Amniotic stem cell (primary cell): ENCODE measurements at regions not wholly inside any gene's neighbourhood (a gene's known extent, or its start where the extent isn't known, plus 50 kb on each side); places are given as distances from the start of the nearest gene placed in this dataset.

Experiments
- DNase-seq: peaks from one replicate; lab custom pipeline; 2025; lab: John Stamatoyannopoulos, UW

DNA sequence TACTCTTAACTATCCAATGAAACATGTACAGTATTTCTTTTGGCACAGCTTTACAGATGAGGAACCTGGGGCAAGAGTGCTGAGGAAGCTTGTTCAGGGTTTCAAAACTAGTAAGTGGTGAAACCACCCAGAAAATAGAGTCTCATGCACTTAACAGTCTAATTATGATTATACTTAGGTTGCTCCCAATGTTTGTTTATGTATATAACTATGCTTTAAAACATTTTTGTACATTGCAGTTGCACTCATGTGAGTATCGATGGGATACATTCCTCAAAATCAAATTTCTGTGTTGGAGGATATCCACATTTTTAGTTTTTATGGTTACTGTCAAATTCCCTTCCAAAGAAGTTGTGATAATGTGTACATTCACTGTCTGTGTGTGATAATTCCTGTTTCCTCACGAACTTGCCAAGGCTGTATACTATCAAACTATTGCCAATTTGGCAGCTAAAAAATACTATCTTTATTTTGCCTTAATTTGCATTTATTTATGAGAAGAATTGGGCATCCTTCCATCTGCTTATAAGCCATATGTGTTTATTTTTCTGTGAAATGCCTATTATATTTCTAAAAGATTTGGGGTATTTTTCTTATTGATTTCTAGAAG, 143.9 kb upstream of the SSTR1 start:
- no peak for DNase-seq

DNA sequence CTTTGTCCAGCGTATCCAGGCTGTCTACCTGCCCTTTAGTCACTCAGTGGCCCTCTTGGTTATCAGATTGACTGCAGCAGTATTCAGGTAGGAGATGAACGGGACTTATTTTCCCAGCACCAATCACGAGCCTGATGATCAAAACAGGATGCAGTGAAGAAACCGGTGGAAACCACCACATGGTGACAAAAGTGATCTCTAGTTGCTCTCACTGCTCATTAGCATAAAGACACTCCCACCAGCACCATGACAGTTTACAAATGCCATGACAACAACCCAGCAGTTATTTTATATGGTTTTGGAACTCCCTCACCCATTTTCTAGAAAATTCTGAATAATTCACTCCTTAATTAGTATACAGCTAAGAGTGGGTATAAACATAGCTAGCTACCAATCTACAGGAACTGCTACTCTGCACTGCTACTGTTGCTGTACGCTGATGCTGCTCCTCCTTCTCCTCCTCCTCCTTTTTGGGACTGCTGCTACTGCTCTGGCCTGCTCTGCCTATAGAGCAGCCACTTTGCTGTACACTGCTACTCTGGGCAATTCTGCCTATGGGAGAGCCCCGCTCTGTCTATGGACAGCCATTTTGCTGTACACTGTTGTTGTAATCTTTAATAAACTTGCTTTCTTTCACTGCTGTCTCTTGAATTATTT, 142.5 kb upstream of the SSTR1 start:
- DNase-seq, result no peak

DNA sequence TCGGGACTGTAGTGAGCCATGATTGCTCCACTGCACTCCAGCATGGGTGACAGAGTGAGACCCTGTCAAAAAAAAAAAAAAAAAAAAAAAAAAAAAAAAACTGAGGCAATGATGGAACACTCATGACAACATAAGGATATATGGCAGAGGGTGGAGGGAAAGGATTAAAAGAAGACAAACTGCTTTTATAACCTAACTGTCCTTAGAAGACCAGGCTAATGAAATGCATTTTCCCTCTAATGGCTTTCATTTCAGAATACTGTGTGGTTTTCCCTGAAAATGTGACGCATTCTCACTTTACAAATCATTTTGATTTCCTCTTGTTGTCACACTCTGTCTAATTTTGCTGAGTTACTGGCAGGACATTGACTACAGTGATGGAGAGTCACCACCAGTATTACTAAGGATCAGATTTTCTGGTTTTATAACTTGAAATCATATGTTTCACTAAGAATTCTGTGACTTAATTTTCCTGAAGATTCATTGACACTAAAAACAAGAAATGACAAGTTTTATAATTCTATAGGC, 137.6 kb upstream of the SSTR1 start:
- DNase-seq, result no peak

DNA sequence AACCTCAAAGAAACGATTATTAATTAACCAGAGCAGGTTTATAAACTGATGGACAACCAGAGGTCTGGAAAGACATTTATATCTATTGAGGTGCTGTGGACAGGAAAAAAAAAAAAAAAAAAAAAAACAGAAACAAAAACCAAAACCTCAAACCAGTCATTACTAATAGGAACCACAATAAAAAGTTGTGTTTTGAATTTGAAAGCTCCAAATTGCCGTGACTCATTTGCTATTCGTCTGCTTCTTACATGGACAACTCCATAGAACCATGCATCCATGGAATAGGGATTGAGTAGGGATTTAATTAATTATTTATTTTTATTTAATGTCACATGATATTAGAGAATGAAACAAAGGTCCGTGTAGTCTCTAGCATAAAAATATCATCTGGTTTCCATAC, 134.1 kb upstream of the SSTR1 start:
- no peak for DNase-seq

DNA sequence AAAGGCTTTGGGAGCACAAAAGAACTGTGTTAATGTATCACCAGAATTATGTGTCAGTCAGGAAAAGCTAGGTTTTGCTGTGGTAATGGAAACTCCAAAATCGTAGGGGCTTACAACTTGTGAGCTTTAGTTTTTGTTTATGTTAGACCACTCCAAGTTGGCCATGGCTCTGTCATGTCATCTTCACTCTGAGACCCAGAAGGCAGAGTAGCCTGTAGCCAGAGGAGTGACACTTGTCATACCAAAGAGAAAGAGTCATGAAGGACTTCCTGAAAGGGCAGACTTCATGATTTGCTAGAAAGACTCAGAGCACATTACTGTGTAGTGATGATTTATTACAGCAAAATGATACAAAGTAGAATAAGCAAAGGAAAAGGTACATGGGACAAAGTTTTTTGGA, 133.6 kb upstream of the SSTR1 start:
- no peak for DNase-seq

DNA sequence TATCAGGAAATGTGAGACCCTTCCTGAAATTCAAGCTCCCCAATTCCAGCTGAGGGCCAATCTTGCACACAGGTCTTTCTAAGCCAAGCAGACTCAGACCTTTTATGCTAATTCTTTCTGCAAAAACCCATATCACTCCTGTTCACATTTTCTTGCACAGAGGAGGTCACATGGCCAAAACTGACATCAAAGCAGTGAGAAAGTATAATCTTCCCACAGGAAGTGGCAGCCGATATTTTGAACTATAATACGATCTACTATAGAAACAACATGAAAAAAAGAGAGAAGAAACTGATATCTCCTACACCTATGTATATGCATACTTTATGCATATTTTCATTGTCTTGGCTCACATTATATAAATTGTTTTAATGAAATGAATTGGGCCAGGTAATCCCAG, 132.9 kb upstream of the SSTR1 start:
- DNase-seq, result no peak

DNA sequence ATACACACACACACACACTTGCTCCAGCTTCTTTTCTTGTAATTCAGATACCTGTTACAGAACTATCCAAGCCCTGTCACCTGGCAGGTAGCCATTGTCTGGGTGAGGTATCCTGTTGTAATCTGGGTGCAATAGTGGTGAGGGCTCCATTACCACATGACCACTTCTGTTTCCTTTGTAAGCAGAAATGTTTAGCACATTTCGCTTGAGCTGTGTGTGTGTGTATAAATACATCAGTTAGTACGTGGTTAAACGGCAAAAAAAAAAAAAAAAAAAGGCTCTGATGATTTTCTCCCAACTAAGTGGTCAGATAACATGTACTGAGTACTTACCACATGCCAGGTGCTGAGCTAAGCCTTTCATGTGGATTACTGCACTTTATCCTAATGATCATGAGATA, 129.3 kb upstream of the SSTR1 start:
- DNase-seq, result no peak

DNA sequence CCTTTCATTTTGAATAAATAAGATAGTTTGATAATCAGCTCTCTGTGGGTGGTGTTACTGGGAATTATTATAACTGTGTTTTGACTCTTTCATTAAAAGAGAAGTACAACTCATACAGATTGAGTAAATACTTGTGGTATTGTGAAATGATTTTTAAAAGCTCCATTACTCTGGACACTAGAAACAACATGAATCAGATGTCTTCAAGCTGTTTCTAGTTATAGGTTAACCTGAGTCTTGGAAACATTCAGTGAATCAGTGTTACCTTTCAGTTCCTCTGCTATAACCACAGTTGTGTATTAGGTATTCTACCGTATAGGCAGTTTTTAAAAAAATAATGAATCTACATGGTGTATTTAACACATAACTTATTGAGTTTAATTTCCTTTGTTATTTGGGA, 128.4 kb upstream of the SSTR1 start:
- DNase-seq, result no peak

DNA sequence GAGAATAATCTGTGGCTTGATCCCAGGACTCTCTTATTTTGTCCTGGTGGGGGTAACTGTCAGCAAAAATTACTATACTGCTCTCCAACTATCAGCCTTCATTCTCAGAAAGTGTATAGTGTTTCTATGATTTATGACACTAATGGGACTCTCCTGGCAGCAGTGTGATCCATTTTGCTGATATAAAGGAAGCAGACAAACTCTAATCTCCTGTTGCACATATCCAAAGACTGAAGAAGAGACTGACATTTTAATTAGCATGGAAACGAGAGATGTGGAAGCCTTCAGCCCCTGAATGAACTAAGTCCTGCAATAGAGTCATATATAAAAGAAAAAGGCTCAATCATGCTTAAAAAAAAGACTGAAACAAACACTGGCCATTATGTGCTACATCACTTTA, 127.8 kb upstream of the SSTR1 start:
- no peak for DNase-seq

DNA sequence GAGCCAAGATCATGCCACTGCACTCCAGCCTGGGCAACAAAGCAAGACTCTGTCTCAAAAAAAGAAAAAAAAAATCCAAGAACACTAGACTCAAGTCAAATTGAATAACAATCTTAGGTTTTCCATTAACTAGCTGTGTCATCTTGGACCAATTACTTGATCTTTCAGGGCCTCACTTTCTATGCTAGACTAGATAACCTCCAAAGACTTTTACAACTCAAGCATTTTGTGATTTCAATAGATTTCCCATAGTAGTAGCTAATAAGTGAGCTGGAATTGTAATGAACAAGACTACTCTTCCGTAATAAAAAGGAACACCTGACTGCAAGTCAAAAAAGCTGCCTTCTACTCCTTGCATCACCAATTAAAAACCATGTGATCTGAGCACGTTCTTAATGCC, 127.0 kb upstream of the SSTR1 start:
- no peak for DNase-seq

DNA sequence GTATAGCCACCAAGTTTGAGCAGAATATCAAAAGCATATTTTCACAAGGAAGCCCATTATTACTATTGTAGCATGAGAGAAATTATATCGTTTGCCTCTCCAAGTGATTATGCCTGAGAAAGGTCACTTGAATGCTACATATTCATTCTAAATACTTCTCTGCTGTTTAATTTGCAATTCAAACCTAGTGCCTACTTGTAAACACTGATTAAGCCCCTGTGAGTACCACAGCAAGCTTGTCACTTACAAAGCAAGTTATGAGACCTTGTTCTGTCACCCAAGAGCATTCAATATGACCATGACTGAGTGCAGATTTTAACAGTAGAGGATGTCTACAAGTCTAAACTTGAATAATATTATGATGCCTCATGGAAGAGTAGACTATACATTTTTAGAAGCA, 124.7 kb upstream of the SSTR1 start:
- DNase-seq, result no peak

DNA sequence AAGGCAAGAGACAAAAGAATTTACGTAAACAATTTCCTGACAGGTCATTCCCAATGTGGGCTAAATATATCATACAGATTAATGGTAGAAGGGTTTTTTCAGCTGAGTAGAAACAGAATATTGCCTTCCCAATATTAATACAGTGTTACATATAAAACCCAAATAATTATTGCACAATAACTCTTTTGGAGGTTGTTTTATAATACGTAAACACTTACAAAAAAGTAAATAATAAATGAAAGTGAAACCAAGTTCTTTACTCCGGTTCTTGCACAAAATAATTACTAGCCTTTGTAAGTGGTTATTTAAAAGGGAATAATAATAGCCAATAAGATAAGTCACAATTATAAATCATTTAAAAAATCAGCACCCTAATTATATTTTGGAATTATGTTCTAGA, 118.6 kb upstream of the SSTR1 start:
- DNase-seq, result no peak

DNA sequence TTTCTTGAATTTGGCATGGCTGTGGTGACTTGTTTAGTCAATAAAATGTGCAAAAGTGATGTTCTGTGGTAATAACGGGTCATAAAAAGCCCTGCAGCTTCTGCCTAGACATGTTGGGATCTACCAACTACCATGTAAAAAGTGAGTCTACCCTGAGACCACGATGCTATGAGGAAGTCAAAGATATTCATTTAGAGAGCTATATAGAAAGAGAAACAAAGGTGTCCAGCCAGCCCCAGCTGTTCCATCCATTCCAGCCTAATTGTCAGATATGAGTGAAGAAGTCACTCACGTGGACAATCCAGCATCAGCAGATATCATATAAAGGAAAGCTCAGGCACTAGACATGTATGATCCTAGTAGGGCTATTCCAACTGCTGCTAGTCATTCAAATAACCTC, 117.2 kb upstream of the SSTR1 start:
- DNase-seq, result no peak

DNA sequence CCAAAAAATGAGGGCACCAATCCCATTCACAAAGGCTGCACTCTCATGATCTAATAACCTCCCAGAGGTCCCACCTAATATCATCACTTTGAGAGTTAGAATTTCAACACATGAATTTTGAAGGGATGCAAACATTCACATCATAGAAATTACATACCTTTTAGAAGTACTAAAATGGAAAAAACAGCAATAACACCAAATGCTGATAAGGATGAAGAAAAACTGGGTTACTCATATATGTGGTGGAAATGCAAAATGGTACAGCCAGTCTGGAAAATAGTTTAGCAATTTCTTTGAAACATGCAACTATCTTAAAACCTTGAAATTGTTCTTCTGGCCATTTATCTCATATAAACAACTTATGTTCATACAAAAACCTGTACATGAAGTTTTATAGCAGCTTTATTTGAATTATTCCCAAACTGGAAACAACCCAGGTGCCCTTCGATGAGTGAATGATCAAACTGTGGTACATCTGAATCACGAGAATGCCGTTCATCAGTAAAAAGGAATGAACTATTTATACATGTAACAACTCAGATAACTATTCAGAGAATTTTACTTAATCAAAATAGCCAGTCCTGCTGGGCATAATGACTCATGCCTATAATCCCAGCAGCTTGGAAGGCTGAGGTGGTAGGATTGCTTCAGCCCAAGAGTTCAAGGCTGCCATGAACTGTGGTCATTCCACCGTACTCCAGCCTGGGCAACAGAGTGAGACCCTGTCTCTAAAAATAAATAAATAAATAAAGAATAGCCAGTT, 109.4 kb upstream of the SSTR1 start:
- DNase-seq, result peak; percentile 71

DNA sequence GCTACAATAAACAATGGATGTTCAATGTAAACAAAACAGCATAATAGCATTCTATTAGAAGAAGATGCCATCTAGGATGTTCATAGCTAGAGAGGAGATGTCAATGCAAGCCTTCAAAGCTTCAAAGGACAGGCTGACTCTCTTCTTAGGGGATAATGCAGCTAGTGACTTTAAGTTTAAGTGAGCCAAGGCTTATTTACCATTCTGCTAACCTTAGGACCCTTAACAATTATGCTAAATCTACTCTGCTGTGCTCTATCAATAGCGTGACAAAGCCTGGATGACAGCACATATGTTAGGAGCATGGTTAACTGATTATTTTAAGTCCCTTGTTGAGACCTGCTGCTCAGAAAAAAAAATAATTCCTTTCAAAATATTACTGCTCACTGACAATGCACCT, 106.0 kb upstream of the SSTR1 start:
- DNase-seq, result no peak

DNA sequence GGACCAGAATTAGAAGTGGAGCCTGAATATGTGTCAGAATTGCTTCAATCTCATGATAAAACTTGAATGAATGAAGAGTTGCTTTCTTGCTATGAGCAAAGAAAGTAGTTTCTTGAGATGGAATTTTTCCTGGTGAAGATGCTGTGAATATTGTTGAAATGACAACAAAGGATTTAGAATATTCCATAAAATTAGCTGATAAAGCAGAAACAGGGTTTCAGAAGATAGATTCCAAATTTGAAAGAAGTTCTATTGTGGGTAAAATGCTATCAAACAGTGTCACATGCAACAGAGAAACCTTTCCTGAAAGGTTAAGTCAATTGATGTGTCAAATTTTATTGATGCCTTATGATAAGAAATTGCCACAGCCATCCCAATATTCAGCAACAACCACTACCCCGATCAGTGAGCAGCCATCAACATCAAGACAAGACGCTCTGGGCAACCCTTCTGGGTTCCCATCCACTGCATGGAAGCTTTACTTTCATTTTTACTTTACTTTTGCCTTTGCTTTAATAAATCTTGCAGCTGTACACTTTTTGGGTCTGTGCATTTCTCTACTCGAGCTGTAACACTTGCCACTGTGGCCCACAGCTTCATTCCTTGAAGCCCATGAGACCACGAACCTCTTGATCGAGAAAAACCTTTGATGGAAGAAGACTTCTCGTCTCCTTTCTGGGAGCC, 104.0 kb upstream of the SSTR1 start:
- no peak for DNase-seq

DNA sequence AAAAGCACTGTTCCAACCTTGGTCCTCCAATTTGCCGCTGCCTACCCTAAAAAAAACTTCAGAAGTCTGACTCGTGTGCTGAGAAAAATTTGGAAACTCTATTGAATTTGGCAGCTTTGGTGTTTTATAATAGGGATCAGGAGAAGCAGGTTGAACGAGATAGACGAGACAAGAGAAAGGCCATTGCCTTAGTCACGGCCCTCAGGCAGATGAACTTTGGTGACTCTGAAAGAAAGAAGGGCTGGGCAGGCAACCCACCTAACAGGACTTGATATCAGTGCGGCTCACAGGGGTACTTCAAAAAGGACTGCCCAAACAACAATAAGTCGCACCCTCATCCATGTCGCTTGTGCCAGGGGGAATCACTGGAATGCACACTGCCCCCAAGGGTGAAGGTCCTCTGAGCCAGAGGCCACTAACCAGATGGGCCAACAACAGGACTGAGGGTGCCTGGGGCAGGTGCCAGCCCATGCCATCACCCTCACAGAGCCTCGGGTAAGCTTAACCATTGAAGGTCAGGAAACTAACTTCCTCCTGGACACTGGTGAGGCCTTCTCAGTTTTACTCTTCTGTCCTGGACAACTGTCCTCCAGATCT, 102.5 kb upstream of the SSTR1 start:
- DNase-seq, result no peak

DNA sequence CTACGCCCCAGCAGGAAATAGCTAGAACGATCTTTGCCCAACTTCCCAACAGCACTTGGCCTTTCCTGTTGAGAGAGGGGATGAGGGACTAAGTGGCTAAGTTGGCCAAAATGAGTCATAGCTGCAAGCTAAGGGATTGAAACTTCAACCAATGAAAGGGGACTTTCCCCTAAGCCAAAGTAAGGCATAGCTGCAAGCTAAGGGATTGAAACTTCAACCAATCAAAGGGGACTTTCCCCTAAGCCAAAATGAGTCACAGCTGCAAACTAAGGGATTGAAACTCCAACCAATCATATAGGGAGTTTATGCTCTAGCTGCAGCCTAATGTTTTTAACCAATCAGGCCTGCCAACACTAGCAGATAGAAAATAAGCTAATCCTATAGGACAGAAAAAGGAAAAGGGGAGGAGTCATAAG, 100.5 kb upstream of the SSTR1 start:
- no peak for DNase-seq

DNA sequence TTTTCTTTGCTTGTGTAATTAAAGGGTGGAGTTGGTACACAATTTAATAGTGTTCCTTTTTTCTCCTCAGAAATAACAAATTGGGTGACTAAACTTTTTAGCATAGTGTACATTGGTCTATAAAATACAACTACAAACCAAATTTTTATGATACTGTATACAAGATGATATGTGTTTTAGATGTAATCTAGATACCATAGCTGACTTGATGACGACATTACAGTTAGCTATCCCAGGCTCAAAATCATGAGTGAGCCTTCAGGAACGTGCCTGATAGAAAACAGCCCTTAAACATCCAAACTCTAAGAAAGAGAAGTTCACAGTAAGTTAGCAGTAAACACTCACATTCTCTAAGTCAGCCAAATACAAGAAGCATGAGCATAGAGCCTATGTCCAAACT, 99.0 kb upstream of the SSTR1 start:
- peak; percentile 18 for DNase-seq

DNA sequence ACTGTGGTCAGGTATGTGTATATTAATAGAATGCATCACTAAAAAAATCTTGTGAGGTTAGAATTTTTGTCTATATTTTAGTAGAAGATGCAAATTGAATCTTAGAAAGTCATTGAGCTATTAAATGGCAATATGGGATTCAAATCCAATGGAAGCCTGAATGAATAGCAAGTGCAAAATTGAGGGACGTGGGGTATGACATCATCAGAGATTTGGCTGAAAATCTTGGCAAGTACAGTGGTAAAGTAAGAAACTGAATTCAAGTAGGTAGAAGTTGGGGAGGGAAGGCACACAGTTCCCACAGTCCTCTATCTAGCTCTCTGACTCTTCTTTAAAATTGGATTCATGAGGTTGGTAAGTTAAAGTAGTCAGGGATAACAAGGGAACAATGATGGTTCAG, 97.4 kb upstream of the SSTR1 start:
- no peak for DNase-seq

DNA sequence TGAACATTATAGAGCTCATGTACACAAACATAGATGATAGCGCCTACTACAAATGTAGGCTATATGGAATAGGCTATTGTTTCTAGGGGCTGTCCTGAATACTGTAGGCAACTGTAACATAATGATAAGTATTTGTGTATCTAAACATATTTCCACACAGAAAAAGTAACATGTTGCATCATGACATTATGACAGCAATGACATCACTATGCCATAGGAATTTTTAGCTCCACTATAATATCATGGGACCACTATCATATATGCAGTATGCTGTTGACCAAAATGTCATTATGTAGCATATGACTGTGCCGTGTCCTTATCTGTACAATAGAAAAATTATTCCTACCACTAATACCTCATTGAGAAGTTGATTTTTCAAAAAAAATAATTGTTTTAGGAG, 96.7 kb upstream of the SSTR1 start:
- no peak for DNase-seq

DNA sequence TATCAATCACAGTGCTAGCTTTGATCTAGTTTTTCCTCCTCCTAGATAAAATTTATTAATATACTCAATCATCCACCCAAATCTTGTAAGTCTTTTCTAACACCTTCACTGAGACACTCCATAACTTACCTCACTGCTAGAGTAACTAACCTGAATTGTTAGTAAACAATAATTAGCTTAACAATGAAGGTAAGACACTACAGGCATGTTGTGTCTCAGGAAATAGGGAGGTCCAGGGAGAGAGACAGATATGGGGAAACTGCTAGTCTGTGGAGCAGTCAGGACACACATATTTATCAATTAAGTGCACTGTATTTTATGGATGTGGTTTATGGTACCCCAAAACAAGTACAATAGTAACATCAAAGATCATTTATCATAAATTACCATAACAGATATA, 94.2 kb upstream of the SSTR1 start:
- no peak for DNase-seq
